Keratinocyte (primary cell): ENCODE measurements at regions not wholly inside any gene's neighbourhood (a gene's known extent, or its start where the extent isn't known, plus 50 kb on each side); places are given as distances from the start of the nearest gene placed in this dataset.

Experiments
- DNase-seq: peaks from one replicate; pipeline ENCODE4 v3.0.0-alpha.2; 2011; ENCODE audit warnings: low read depth, missing footprints, low spot score
- FAIRE-seq: peaks from 2 replicates; lab custom pipeline; 2011; peaks lifted over from hg19 to GRCh38; lab: Jason Lieb, UNC
- H2AFZ ChIP-seq: 2 replicates; pipeline ENCODE4 v1.6.0; 2012; ENCODE audit warnings: low read length, control low read depth, inconsistent platforms; ENCODE audit not compliant: control insufficient read depth
- H3K27ac ChIP-seq: 2 replicates; pipeline ENCODE4 v1.5.1; 2011; ENCODE audit warnings: low read length; ENCODE audit not compliant: control insufficient read depth, insufficient read depth
- H3K27me3 ChIP-seq: 3 replicates; pipeline ENCODE4 v1.6.0; 2011; ENCODE audit warnings: low read length; ENCODE audit not compliant: control insufficient read depth, insufficient read depth; ENCODE audit errors: extremely low read depth
- H3K36me3 ChIP-seq, 2 experiments: 2 replicates in 1 of 2; 3 replicates in 1 of 2; pipeline ENCODE4 v1.5.1; 2011; ENCODE audit warnings: low read length in 2 of 2, mild to moderate bottlenecking in 1 of 2; ENCODE audit not compliant: control insufficient read depth in 2 of 2, insufficient read depth in 2 of 2; ENCODE audit errors: extremely low read depth in 1 of 2
- H3K4me1 ChIP-seq: 3 replicates; pipeline ENCODE4 v1.5.1; 2011; ENCODE audit warnings: low read length; ENCODE audit not compliant: control insufficient read depth, insufficient read depth; ENCODE audit errors: extremely low read depth
- H3K4me2 ChIP-seq: 3 replicates; pipeline ENCODE4 v1.6.0; 2011; ENCODE audit warnings: low read depth, low read length; ENCODE audit not compliant: control insufficient read depth, insufficient read depth; ENCODE audit errors: extremely low read depth
- H3K4me3 ChIP-seq, 3 experiments: fragments of 200-600 bp in 1 of 3; sonication (generic) in 1 of 3; 2 replicates in 2 of 3; 3 replicates in 1 of 3; pipeline ENCODE4 v1.5.1; 2011 to 2016; ENCODE audit warnings: low read length in 3 of 3, mild to moderate bottlenecking in 3 of 3, control low read depth in 2 of 3, inconsistent platforms in 1 of 3, low read depth in 1 of 3, mixed read lengths in 1 of 3, mixed run types in 1 of 3, moderate library complexity in 1 of 3; ENCODE audit not compliant: control insufficient read depth in 2 of 3, insufficient read depth in 2 of 3; ENCODE audit errors: extremely low read depth in 1 of 3
- H3K79me2 ChIP-seq: 2 replicates; pipeline ENCODE4 v1.6.0; 2012; ENCODE audit warnings: low read length; ENCODE audit not compliant: control insufficient read depth, insufficient read depth
- H3K9ac ChIP-seq: 3 replicates; pipeline ENCODE4 v1.6.0; 2011; ENCODE audit warnings: low read length; ENCODE audit not compliant: control insufficient read depth, insufficient read depth; ENCODE audit errors: extremely low read depth
- H3K9me1 ChIP-seq: 3 replicates; pipeline ENCODE4 v1.6.0; 2011; ENCODE audit warnings: low read length; ENCODE audit not compliant: control insufficient read depth, insufficient read depth; ENCODE audit errors: extremely low read depth
- H3K9me3 ChIP-seq: 2 replicates; pipeline ENCODE4 v1.5.1; 2012; ENCODE audit warnings: low read depth, low read length; ENCODE audit not compliant: control insufficient read depth
- H4K20me1 ChIP-seq: 3 replicates; pipeline ENCODE4 v1.6.0; 2011; ENCODE audit warnings: low read length; ENCODE audit not compliant: control insufficient read depth, insufficient read depth; ENCODE audit errors: extremely low read depth
- EZH2 ChIP-seq: IDR thresholded peaks from one replicate; pipeline ENCODE4 v1.6.1; 2012; ENCODE audit warnings: inconsistent platforms, mild to moderate bottlenecking, low read length, moderate library complexity
- dilution Hi-C: fragments of 300-500 bp; cut with MboI; formaldehyde crosslinking; loops from one replicate; pipeline ENCODE4 v1.7.0; 2020; ENCODE audit warnings: low sequenced_read_pairs; ENCODE audit not compliant: extremely low pct_ligation_motif_present
- TF ChIP-seq, protein P1 (sequence below), 3 experiments: IDR thresholded peaks in 1 of 3; conservative IDR thresholded peaks in 1 of 3; optimal IDR thresholded peaks in 1 of 3; 2 replicates in 2 of 3; 3 replicates in 1 of 3; pipeline versions ENCODE3 to v1.5.1; 2011; ENCODE audit warnings: low read length in 3 of 3, mild to moderate bottlenecking in 3 of 3, moderate library complexity in 2 of 3, control low read depth in 1 of 3, inconsistent platforms in 1 of 3; ENCODE audit not compliant: insufficient read depth in 2 of 3; ENCODE audit errors: extremely low read depth in 1 of 3

DNA sequence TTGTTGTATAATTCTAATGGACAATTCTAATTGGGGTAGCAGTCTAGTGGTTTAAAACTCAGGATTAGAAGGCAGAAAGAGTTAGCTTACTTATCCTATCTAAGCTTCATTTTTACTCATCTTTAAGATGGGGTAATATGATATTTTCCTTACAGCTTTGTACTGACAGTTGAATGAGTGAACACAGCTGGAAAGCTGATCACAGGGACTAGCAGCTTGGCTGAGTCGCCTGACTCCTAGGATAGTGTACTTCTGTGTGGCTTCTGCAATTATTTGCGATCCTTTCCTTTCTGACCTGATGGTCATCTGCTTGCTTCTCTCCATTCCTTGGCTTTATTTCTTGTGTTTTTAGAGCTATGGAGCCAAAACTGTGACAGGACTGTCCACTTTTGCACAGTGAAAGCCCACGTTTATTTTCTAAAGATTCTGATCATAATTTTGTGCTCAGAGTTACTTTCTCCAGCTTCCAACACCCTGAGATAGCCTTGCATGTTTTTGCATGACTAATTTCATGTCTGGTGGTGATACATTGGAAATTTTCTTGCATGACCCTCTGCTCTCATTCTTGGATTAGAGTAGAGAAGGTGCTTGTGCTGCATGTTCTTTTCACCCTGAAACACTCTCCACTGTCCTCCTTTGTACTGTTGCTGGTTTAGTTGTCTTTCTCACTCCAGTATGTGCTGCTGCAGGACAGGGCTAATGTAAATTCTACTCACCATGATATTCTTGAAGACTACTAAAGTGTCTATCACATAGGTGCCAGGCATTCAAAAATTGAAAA lies 377.0 kb upstream of the ATP2B1 start:
- Histone ChIP-seq H3K27me3 (no peaks in the 10 kb centered on the region), H3K4me2 (no peak overlapping the region), H3K27ac (no peak overlapping the region), H3K9me1 (no peaks in the 10 kb centered on the region), H3K36me3 (no peaks in the 10 kb centered on the region), H3K4me3 (no peak overlapping the region), H4K20me1 (no peaks in the 10 kb centered on the region), H3K4me1 (peaks cover 21% of the 10 kb centered on the region), H3K9ac (no peak overlapping the region), H3K79me2 (no peaks in the 10 kb centered on the region), H2AFZ (no peak overlapping the region), H3K9me3 (no peaks in the 10 kb centered on the region)
- no peak for DNase-seq
- dilution Hi-C loops: no loop called here
- peak; percentile 53 for FAIRE-seq
- TF ChIP-seq, protein P1, sequence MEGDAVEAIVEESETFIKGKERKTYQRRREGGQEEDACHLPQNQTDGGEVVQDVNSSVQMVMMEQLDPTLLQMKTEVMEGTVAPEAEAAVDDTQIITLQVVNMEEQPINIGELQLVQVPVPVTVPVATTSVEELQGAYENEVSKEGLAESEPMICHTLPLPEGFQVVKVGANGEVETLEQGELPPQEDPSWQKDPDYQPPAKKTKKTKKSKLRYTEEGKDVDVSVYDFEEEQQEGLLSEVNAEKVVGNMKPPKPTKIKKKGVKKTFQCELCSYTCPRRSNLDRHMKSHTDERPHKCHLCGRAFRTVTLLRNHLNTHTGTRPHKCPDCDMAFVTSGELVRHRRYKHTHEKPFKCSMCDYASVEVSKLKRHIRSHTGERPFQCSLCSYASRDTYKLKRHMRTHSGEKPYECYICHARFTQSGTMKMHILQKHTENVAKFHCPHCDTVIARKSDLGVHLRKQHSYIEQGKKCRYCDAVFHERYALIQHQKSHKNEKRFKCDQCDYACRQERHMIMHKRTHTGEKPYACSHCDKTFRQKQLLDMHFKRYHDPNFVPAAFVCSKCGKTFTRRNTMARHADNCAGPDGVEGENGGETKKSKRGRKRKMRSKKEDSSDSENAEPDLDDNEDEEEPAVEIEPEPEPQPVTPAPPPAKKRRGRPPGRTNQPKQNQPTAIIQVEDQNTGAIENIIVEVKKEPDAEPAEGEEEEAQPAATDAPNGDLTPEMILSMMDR (optimal IDR thresholded peaks at IDR 0.05 in 1 of 3, IDR thresholded peaks at IDR 0.05 in 1 of 3, conservative IDR thresholded peaks at IDR 0.05 in 1 of 3; ENCODE audit: extremely low read depth in 1 of 3, insufficient read depth in 2 of 3, low read length in 3 of 3): no peak
- no peak for TF ChIP-seq EZH2

DNA sequence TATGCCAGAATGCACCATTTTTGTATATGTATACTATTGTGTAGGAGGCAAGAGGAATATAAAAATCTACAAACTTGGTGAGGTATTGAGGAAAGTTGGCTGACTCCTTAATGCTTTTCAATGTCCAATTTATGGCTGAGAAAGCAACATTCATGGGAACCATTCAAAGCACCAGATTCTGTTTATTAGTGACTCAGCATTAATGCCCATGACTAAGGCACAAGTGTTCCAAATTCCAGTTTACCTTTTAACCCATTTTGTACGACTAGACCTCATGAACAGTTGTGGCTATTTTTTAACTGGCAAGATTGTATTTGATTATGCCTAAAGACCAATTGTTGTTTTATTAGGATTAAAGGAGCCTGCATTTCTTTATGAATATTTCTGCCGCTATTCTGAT lies 375.4 kb upstream of the ATP2B1 start:
- Histone ChIP-seq H3K79me2 (no peaks in the 10 kb centered on the region), H3K9me3 (no peaks in the 10 kb centered on the region), H3K4me1 (peaks cover 22% of the 10 kb centered on the region), H4K20me1 (no peaks in the 10 kb centered on the region), H3K9me1 (no peaks in the 10 kb centered on the region), H2AFZ (no peak overlapping the region), H3K27me3 (no peaks in the 10 kb centered on the region), H3K36me3 (no peaks in the 10 kb centered on the region), H3K27ac (no peak overlapping the region), H3K4me3 (no peak overlapping the region), H3K4me2 (no peak overlapping the region), H3K9ac (no peak overlapping the region)
- dilution Hi-C loops: no loop called here
- FAIRE-seq: no peak
- no peak for DNase-seq
- no peak for TF ChIP-seq EZH2
- TF ChIP-seq, protein P1 (optimal IDR thresholded peaks at IDR 0.05 in 1 of 3, IDR thresholded peaks at IDR 0.05 in 1 of 3, conservative IDR thresholded peaks at IDR 0.05 in 1 of 3; ENCODE audit: extremely low read depth in 1 of 3, insufficient read depth in 2 of 3, low read length in 3 of 3): no peak
